SU-DHL-6 (cell line): ENCODE measurements at regions not wholly inside any gene's neighbourhood (a gene's known extent, or its start where the extent isn't known, plus 50 kb on each side); places are given as distances from the start of the nearest gene placed in this dataset.

Experiments
- CTCF ChIP-seq: fragments of 200-600 bp; sonication (generic); IDR thresholded peaks from one replicate; pipeline ENCODE4 v1.5.1; 2017; ENCODE audit warnings: antibody characterized with exemption, mild to moderate bottlenecking, low read length, moderate library complexity; ENCODE audit not compliant: insufficient read depth, poor library complexity, severe bottlenecking
- EZH2phosphoT487 ChIP-seq: fragments of 200-600 bp; sonication (generic), shearing (Covaris generic); conservative IDR thresholded peaks from 2 replicates; pipeline ENCODE4 v1.6.1; 2018; ENCODE audit warnings: mild to moderate bottlenecking, antibody characterized with exemption, low read length, moderate library complexity, mixed read lengths

GRCh38 chr4:81634165-81634564 lies 162.5 kb upstream of the RASGEF1B start:
- TF ChIP-seq CTCF (no peak), EZH2phosphoT487 (no peak)
